PFSK-1 (cell line): ENCODE measurements at regions not wholly inside any gene's neighbourhood (a gene's known extent, or its start where the extent isn't known, plus 50 kb on each side); places are given as distances from the start of the nearest gene placed in this dataset.

Experiments
- FOXP2 ChIP-seq: optimal IDR thresholded peaks from 2 replicates; pipeline ENCODE3; 2011; ENCODE audit warnings: borderline replicate concordance, control low read depth, inconsistent platforms; ENCODE audit not compliant: insufficient read depth; ENCODE audit errors: extremely low read length, extremely low read depth
- POLR2AphosphoS5 ChIP-seq: IDR thresholded peaks from 2 replicates; pipeline ENCODE4 v1.6.1; 2012; ENCODE audit warnings: low read depth, mild to moderate bottlenecking, control low read depth, low read length, moderate library complexity
- SIN3A ChIP-seq: IDR thresholded peaks from 2 replicates; pipeline ENCODE4 v1.6.1; 2012; ENCODE audit warnings: mild to moderate bottlenecking, low read length, moderate library complexity, borderline replicate concordance; ENCODE audit not compliant: insufficient read depth
- TAF1 ChIP-seq: IDR thresholded peaks from 2 replicates; pipeline ENCODE4 v1.6.1; 2012; ENCODE audit warnings: low read length, control low read depth, borderline replicate concordance; ENCODE audit not compliant: insufficient read depth
- TF ChIP-seq, protein P1 (sequence below), 2 experiments: IDR thresholded peaks; 2 replicates each; pipeline versions ENCODE4 v1.6.1 to v1.8.0; 2011 to 2012; ENCODE audit warnings: low read depth in 2 of 2, low read length in 2 of 2, control low read depth in 1 of 2, inconsistent platforms in 1 of 2, mild to moderate bottlenecking in 1 of 2, moderate library complexity in 1 of 2; ENCODE audit not compliant: insufficient read depth in 1 of 2

DNA sequence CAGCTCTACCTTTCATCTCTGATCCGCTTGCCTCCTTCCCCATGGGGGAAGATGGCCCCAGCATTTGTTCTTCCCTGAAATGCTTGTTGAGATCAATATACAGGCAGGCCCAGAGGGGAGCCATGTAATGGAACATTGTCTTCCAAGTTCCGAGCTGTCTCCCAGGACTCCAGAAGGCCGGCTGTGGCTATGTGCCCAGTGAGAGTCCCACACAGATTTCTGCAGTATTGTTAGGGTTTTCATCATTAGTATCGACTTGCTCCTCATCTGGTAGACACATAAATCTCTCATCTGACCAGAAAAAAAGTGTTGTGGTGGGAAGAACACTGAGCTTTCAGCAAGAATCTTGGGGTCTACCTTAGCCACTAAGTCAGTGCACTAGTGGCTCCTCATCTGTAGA is 163.4 kb downstream of the TRIM29 start:
- TF ChIP-seq, protein P1, sequence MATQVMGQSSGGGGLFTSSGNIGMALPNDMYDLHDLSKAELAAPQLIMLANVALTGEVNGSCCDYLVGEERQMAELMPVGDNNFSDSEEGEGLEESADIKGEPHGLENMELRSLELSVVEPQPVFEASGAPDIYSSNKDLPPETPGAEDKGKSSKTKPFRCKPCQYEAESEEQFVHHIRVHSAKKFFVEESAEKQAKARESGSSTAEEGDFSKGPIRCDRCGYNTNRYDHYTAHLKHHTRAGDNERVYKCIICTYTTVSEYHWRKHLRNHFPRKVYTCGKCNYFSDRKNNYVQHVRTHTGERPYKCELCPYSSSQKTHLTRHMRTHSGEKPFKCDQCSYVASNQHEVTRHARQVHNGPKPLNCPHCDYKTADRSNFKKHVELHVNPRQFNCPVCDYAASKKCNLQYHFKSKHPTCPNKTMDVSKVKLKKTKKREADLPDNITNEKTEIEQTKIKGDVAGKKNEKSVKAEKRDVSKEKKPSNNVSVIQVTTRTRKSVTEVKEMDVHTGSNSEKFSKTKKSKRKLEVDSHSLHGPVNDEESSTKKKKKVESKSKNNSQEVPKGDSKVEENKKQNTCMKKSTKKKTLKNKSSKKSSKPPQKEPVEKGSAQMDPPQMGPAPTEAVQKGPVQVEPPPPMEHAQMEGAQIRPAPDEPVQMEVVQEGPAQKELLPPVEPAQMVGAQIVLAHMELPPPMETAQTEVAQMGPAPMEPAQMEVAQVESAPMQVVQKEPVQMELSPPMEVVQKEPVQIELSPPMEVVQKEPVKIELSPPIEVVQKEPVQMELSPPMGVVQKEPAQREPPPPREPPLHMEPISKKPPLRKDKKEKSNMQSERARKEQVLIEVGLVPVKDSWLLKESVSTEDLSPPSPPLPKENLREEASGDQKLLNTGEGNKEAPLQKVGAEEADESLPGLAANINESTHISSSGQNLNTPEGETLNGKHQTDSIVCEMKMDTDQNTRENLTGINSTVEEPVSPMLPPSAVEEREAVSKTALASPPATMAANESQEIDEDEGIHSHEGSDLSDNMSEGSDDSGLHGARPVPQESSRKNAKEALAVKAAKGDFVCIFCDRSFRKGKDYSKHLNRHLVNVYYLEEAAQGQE (IDR thresholded peaks at IDR 0.05; ENCODE audit: insufficient read depth in 1 of 2, low read depth in 2 of 2, low read length in 2 of 2), result no peak
- TF ChIP-seq SIN3A, result no peak
- no peak for TF ChIP-seq POLR2AphosphoS5
- TF ChIP-seq FOXP2, result no peak
- no peak for TF ChIP-seq TAF1
